Jurkat, Clone E6-1 (cell line): ENCODE measurements at regions not wholly inside any gene's neighbourhood (a gene's known extent, or its start where the extent isn't known, plus 50 kb on each side); places are given as distances from the start of the nearest gene placed in this dataset.

ENCODE experiments used
- DNase-seq: peaks from one replicate; pipeline ENCODE4 v3.0.0-alpha.2; 2011; ENCODE audit warnings: low read depth, low spot score
- H3K4me3 ChIP-seq: 2 replicates; pipeline ENCODE4 v1.5.1; 2011; ENCODE audit warnings: mild to moderate bottlenecking, low read length, control low read depth, moderate library complexity

GRCh38 chr4:165656399-165656798, 216.6 kb upstream of the TLL1 start:
- no peak overlapping the region for H3K4me3 ChIP-seq
- no peak for DNase-seq

- DNase-seq = no peak
- no peak overlapping the region for H3K4me3 ChIP-seq
Measured at GRCh38 chr4:165656829-165657490, 216.1 kb upstream of the TLL1 start.

- DNase-seq = no peak
- no peak overlapping the region for H3K4me3 ChIP-seq
Measured at GRCh38 chr4:165662341-165662740, 210.7 kb upstream of the TLL1 start.

GRCh38 chr4:165663411-165663810, 209.6 kb upstream of the TLL1 start:
- H3K4me3 ChIP-seq = no peak overlapping the region
- no peak for DNase-seq

- no peak for DNase-seq
- H3K4me3 ChIP-seq = no peak overlapping the region
Measured at GRCh38 chr4:165666836-165667235, 206.2 kb upstream of the TLL1 start.

GRCh38 chr4:165667969-165668368, 205.1 kb upstream of the TLL1 start:
- no peak overlapping the region for H3K4me3 ChIP-seq
- no peak for DNase-seq

GRCh38 chr4:165668694-165669093, 204.3 kb upstream of the TLL1 start:
- no peak overlapping the region for H3K4me3 ChIP-seq
- DNase-seq = no peak

- no peak overlapping the region for H3K4me3 ChIP-seq
- no peak for DNase-seq
Measured at GRCh38 chr4:165677081-165677480, 196.0 kb upstream of the TLL1 start.

GRCh38 chr4:165678236-165678935, 194.7 kb upstream of the TLL1 start:
- no peak overlapping the region for H3K4me3 ChIP-seq
- no peak for DNase-seq

- no peak overlapping the region for H3K4me3 ChIP-seq
- no peak for DNase-seq
Measured at GRCh38 chr4:165678936-165679325, 194.1 kb upstream of the TLL1 start.

GRCh38 chr4:165680821-165681220, 192.2 kb upstream of the TLL1 start:
- H3K4me3 ChIP-seq = no peak overlapping the region
- DNase-seq = no peak

- no peak for DNase-seq
- no peak overlapping the region for H3K4me3 ChIP-seq
Measured at GRCh38 chr4:165682611-165683010, 190.4 kb upstream of the TLL1 start.

- no peak overlapping the region for H3K4me3 ChIP-seq
- DNase-seq = no peak
Measured at GRCh38 chr4:165684177-165684805, 188.7 kb upstream of the TLL1 start.

GRCh38 chr4:165686756-165687155, 186.3 kb upstream of the TLL1 start:
- no peak overlapping the region for H3K4me3 ChIP-seq
- DNase-seq = no peak

GRCh38 chr4:165689159-165689558, 183.9 kb upstream of the TLL1 start:
- H3K4me3 ChIP-seq = no peak overlapping the region
- no peak for DNase-seq

GRCh38 chr4:165692082-165692481, 181.0 kb upstream of the TLL1 start:
- no peak overlapping the region for H3K4me3 ChIP-seq
- no peak for DNase-seq

- H3K4me3 ChIP-seq = no peak overlapping the region
- no peak for DNase-seq
Measured at GRCh38 chr4:165698272-165698671, 174.8 kb upstream of the TLL1 start.

GRCh38 chr4:165699055-165699454, 174.0 kb upstream of the TLL1 start:
- no peak overlapping the region for H3K4me3 ChIP-seq
- DNase-seq = no peak

- DNase-seq = no peak
- no peak overlapping the region for H3K4me3 ChIP-seq
Measured at GRCh38 chr4:165700855-165701254, 172.2 kb upstream of the TLL1 start.

GRCh38 chr4:165707128-165707527, 165.9 kb upstream of the TLL1 start:
- no peak overlapping the region for H3K4me3 ChIP-seq
- no peak for DNase-seq

GRCh38 chr4:165709516-165709915, 163.5 kb upstream of the TLL1 start:
- no peak overlapping the region for H3K4me3 ChIP-seq
- DNase-seq = no peak
